SK-N-SH (cell line): ENCODE measurements at regions not wholly inside any gene's neighbourhood (a gene's known extent, or its start where the extent isn't known, plus 50 kb on each side); places are given as distances from the start of the nearest gene placed in this dataset.

Experiments
- CTCF ChIA-PET: fragments of 300-600, 350-600 bp; formaldehyde crosslinking; extraction: SDS; loops from one replicate; lab custom pipeline; 2021; lab: Yijun Ruan, JAX
- POLR2A ChIA-PET: fragments of 350-600 bp; sonication (Branson Sonifier 250); formaldehyde crosslinking; extraction: SDS; loops from one replicate; lab custom pipeline; 2020; ENCODE audit warnings: antibody characterized with exemption, inconsistent platforms; lab: Yijun Ruan, JAX
- DNase-seq: peaks from one replicate; pipeline ENCODE4 v3.0.0; 2012
- H2AFZ ChIP-seq: fragments of 200-600 bp; sonication (generic); 2 replicates; pipeline ENCODE4 v1.8.1; 2016; ENCODE audit warnings: antibody characterized with exemption, mild to moderate bottlenecking, low read depth
- H3F3A ChIP-seq: fragments of 200-600 bp; sonication (generic); replicated peaks from 2 replicates; pipeline ENCODE3; 2016; ENCODE audit warnings: antibody characterized with exemption, mild to moderate bottlenecking; ENCODE audit not compliant: insufficient read depth
- H3K27ac ChIP-seq, 2 experiments: fragments of 200-500 bp in 1 of 2; fragments of 200-600 bp in 1 of 2; sonication (Bioruptor generic) in 1 of 2; sonication (generic), shearing (Covaris generic) in 1 of 2; 2 replicates each; pipeline versions ENCODE4 v1.5.1 to v1.6.1; 2014 to 2016; ENCODE audit warnings: low read depth in 2 of 2, inconsistent platforms in 1 of 2, low read length in 1 of 2, mild to moderate bottlenecking in 1 of 2, mixed read lengths in 1 of 2
- H3K27me3 ChIP-seq: fragments of 200-600 bp; sonication (generic), shearing (Covaris generic); 2 replicates; pipeline ENCODE4 v1.6.1; 2016; ENCODE audit warnings: mixed run types; ENCODE audit not compliant: insufficient read depth
- H3K36me3 ChIP-seq, 2 experiments: fragments of 200-500 bp in 1 of 2; fragments of 200-600 bp in 1 of 2; sonication (Bioruptor generic) in 1 of 2; sonication (generic) in 1 of 2; replicated peaks in 1 of 2; 2 replicates each; pipeline versions ENCODE3 to v1.5.1; 2014 to 2016; ENCODE audit warnings: low read length in 1 of 2, mild to moderate bottlenecking in 1 of 2; ENCODE audit not compliant: insufficient read depth in 2 of 2, control insufficient read depth in 1 of 2
- H3K4me1 ChIP-seq, 2 experiments: fragments of 200-500 bp in 1 of 2; fragments of 200-600 bp in 1 of 2; sonication (Bioruptor generic) in 1 of 2; sonication (generic), shearing (Covaris generic) in 1 of 2; 2 replicates each; pipeline versions ENCODE4 v1.5.1 to v1.6.1; 2014 to 2016; ENCODE audit warnings: low read depth in 1 of 2, low read length in 1 of 2, mixed run types in 1 of 2; ENCODE audit not compliant: insufficient read depth in 2 of 2, control insufficient read depth in 1 of 2
- H3K4me2 ChIP-seq: fragments of 200-600 bp; sonication (generic), shearing (Covaris generic); 2 replicates; pipeline ENCODE4 v1.6.1; 2017; ENCODE audit warnings: mixed run types
- H3K4me3 ChIP-seq, 2 experiments: fragments of 200-500 bp in 1 of 2; fragments of 200-600 bp in 1 of 2; sonication (Bioruptor generic) in 1 of 2; sonication (generic), shearing (Covaris generic) in 1 of 2; 2 replicates each; pipeline versions ENCODE4 v1.5.1 to v1.8.1; 2014 to 2016; ENCODE audit warnings: low read depth in 2 of 2, inconsistent platforms in 1 of 2, low read length in 1 of 2, mild to moderate bottlenecking in 1 of 2, mixed read lengths in 1 of 2, moderate library complexity in 1 of 2
- H3K79me2 ChIP-seq: fragments of 200-600 bp; sonication (generic); 2 replicates; pipeline ENCODE4 v1.8.1; 2017; ENCODE audit warnings: mild to moderate bottlenecking; ENCODE audit not compliant: insufficient read depth
- H3K9ac ChIP-seq: fragments of 200-600 bp; sonication (generic); 2 replicates; pipeline ENCODE4 v1.6.1; 2017; ENCODE audit warnings: mixed run types
- H3K9me2 ChIP-seq: fragments of 200-600 bp; sonication (generic); 2 replicates; pipeline ENCODE4 v1.6.1; 2017; ENCODE audit warnings: mixed run types
- H3K9me3 ChIP-seq: fragments of 200-600 bp; sonication (generic); 2 replicates; pipeline ENCODE4 v1.6.1; 2017; ENCODE audit warnings: mixed run types, mild to moderate bottlenecking, moderate library complexity
- H4K20me1 ChIP-seq: fragments of 200-600 bp; sonication (generic); 2 replicates; pipeline ENCODE4 v1.6.1; 2017; ENCODE audit warnings: mild to moderate bottlenecking, mixed run types; ENCODE audit not compliant: insufficient read depth
- CHD2 ChIP-seq: fragments of 150-350 bp; IDR thresholded peaks from 2 replicates; pipeline ENCODE4 v1.6.1; 2018; ENCODE audit warnings: low read length; ENCODE audit not compliant: partially characterized antibody
- ELF1 ChIP-seq: IDR thresholded peaks from 2 replicates; pipeline ENCODE4 v1.4.0; 2012
- FOXJ3 ChIP-seq: sonication (generic); formaldehyde crosslinking; IDR thresholded peaks from 2 replicates; pipeline ENCODE4 v1.5.1; 2020; ENCODE audit warnings: mild to moderate bottlenecking, missing genetic modification reagents
- FOXM1 ChIP-seq: IDR thresholded peaks from 2 replicates; pipeline ENCODE4 v1.4.0; 2012; ENCODE audit warnings: low read depth, mild to moderate bottlenecking
- GATA2 ChIP-seq: sonication (generic); formaldehyde crosslinking; IDR thresholded peaks from 2 replicates; pipeline ENCODE4 v1.5.0; 2020; ENCODE audit warnings: mild to moderate bottlenecking, missing genetic modification reagents
- IRF3 ChIP-seq: fragments of 150-350 bp; IDR thresholded peaks from 2 replicates; pipeline ENCODE4 v1.6.1; 2016; ENCODE audit warnings: mild to moderate bottlenecking, low read depth, low read length
- MAX ChIP-seq: IDR thresholded peaks from 2 replicates; pipeline ENCODE4 v1.4.0; 2012; ENCODE audit warnings: low read depth
- NFIC ChIP-seq: IDR thresholded peaks from 2 replicates; pipeline ENCODE4 v1.4.0; 2012; ENCODE audit warnings: borderline replicate concordance
- NRF1 ChIP-seq: IDR thresholded peaks from 2 replicates; pipeline ENCODE4 v1.6.1; 2012; ENCODE audit warnings: low read depth, mild to moderate bottlenecking, low read length
- POLR2AphosphoS5 ChIP-seq: IDR thresholded peaks from 2 replicates; pipeline ENCODE4 v1.6.1; 2012; ENCODE audit warnings: low read depth, low read length
- RAD21 ChIP-seq: IDR thresholded peaks from 2 replicates; pipeline ENCODE4 v1.6.1; 2012; ENCODE audit warnings: mild to moderate bottlenecking, low read length
- REST ChIP-seq: IDR thresholded peaks from 2 replicates; pipeline ENCODE4 v1.6.1; 2012; ENCODE audit warnings: mild to moderate bottlenecking, low read depth, low read length, moderate library complexity
- RFX5 ChIP-seq: IDR thresholded peaks from 2 replicates; pipeline ENCODE4 v1.6.1; 2012; ENCODE audit warnings: mild to moderate bottlenecking, improper control_type of control experiment, low read length
- SIN3A ChIP-seq: IDR thresholded peaks from 2 replicates; pipeline ENCODE4 v1.6.1; 2012; ENCODE audit warnings: low read depth, mild to moderate bottlenecking, low read length, moderate library complexity, borderline replicate concordance
- TAF1 ChIP-seq: IDR thresholded peaks from 2 replicates; pipeline ENCODE4 v1.6.1; 2012; ENCODE audit warnings: low read depth, mild to moderate bottlenecking, low read length, moderate library complexity, borderline replicate concordance
- YY1 ChIP-seq: IDR thresholded peaks from 2 replicates; pipeline ENCODE4 v1.4.0; 2012; ENCODE audit warnings: low read depth, mild to moderate bottlenecking
- WGBS: methylation state at CpG from one replicate; pipeline ENCODE4 v1.1.6; 2017; ENCODE audit warnings: low lambda C conversion rate; 5-methylcytosine and 5-hydroxymethylcytosine counted together
- TF ChIP-seq, protein P1 (sequence below): fragments of 200-600 bp; sonication (generic); IDR thresholded peaks from 2 replicates; pipeline ENCODE4 v1.6.1; 2017; ENCODE audit warnings: antibody characterized with exemption, mild to moderate bottlenecking, moderate library complexity
- TF ChIP-seq, protein P2 (sequence below): IDR thresholded peaks from 2 replicates; pipeline ENCODE4 v1.4.0; 2012; ENCODE audit warnings: low read depth, borderline replicate concordance

DNA sequence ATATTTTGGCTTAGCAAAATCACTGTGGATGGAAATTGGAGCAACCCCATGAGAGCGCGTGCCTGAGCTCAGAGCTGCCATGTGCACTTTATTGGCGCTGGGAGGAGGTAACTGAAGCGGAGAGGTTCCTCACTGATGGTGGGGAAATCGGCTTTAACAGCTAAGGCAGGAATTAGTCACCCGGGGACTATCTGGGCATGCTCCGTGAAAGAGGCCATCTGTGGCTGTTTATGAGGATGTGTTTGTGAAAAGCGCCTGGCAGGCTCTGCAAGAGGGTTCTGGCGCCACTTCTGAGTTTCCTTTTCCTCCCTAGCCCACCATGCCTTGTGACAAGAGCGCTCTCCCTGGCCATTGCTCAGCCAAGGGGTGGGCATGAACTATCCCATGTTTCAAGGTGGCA is 815.6 kb downstream of the UQCRFS1 start:
- no peak for DNase-seq
- ChIA-PET CTCF (no interaction called here), POLR2A (no interaction called here)
- Histone ChIP-seq H3K9ac (no peak overlapping the region), H3K79me2 (no peaks in the 10 kb centered on the region), H3K4me2 (no peak overlapping the region), H3K27ac (no peak overlapping the region), H3K4me3 (no peak overlapping the region), H4K20me1 (no peaks in the 10 kb centered on the region), H3K27me3 (0 out of 2 replicates have a peak, but pooled peaks cover 8% of the 10 kb centered on the region), H3K36me3 (no peaks in the 10 kb centered on the region), H3F3A (no peaks in the 10 kb centered on the region), H2AFZ (no peak overlapping the region), H3K9me2 (no peaks in the 10 kb centered on the region), H3K9me3 (no peaks in the 10 kb centered on the region), H3K4me1 (no peaks in the 10 kb centered on the region)
- TF ChIP-seq MAX (no peak), REST (no peak), CHD2 (no peak), IRF3 (no peak), FOXJ3 (no peak), SIN3A (no peak), RFX5 (no peak)
- whole genome bisulfite sequencing, result 15% methylated on average over 9 of the region's 10 CpGs

GRCh38 chr19:28396287-28396831 is 816.6 kb downstream of the UQCRFS1 start:
- Histone ChIP-seq H3K4me3 (no peak overlapping the region), H3K9ac (no peak overlapping the region), H3F3A (no peaks in the 10 kb centered on the region), H3K36me3 (no peaks in the 10 kb centered on the region), H3K9me2 (no peaks in the 10 kb centered on the region), H3K27ac (no peak overlapping the region), H3K79me2 (no peaks in the 10 kb centered on the region), H2AFZ (no peak overlapping the region), H3K27me3 (0 out of 2 replicates have a peak, but pooled peaks cover 8% of the 10 kb centered on the region), H3K4me1 (no peaks in the 10 kb centered on the region), H3K9me3 (no peaks in the 10 kb centered on the region), H4K20me1 (no peaks in the 10 kb centered on the region), H3K4me2 (no peak overlapping the region)
- ChIA-PET CTCF (no interaction called here), POLR2A (no interaction called here)
- DNase-seq, result no peak
- WGBS, result 4% methylated on average over 12 of the region's 13 CpGs
- TF ChIP-seq YY1, result no peak
- no peak for TF ChIP-seq NFIC
- TF ChIP-seq TAF1, result no peak
- no peak for TF ChIP-seq NRF1
- no peak for TF ChIP-seq ELF1
- no peak for TF ChIP-seq IRF3
- TF ChIP-seq GATA2 (CRISPR knock-in tag), result no peak
- TF ChIP-seq, protein P1, sequence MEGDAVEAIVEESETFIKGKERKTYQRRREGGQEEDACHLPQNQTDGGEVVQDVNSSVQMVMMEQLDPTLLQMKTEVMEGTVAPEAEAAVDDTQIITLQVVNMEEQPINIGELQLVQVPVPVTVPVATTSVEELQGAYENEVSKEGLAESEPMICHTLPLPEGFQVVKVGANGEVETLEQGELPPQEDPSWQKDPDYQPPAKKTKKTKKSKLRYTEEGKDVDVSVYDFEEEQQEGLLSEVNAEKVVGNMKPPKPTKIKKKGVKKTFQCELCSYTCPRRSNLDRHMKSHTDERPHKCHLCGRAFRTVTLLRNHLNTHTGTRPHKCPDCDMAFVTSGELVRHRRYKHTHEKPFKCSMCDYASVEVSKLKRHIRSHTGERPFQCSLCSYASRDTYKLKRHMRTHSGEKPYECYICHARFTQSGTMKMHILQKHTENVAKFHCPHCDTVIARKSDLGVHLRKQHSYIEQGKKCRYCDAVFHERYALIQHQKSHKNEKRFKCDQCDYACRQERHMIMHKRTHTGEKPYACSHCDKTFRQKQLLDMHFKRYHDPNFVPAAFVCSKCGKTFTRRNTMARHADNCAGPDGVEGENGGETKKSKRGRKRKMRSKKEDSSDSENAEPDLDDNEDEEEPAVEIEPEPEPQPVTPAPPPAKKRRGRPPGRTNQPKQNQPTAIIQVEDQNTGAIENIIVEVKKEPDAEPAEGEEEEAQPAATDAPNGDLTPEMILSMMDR, result no peak
- TF ChIP-seq, protein P2, sequence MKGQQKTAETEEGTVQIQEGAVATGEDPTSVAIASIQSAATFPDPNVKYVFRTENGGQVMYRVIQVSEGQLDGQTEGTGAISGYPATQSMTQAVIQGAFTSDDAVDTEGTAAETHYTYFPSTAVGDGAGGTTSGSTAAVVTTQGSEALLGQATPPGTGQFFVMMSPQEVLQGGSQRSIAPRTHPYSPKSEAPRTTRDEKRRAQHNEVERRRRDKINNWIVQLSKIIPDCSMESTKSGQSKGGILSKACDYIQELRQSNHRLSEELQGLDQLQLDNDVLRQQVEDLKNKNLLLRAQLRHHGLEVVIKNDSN, result no peak
- no peak for TF ChIP-seq POLR2AphosphoS5
- no peak for TF ChIP-seq CHD2
- no peak for TF ChIP-seq RAD21
- TF ChIP-seq FOXM1, result no peak
